ENCODE measurements at regions not wholly inside any gene's neighbourhood (a gene's known extent, or its start where the extent isn't known, plus 50 kb on each side); places are given as distances from the start of the nearest gene placed in this dataset.
"Not testable (repeated sequence)": the region's sequence is repeated elsewhere in the genome, so short reads cannot be mapped to it uniquely, and the experiment has no call there.

GRCh38 chr2:57397550-57398360, 648.9 kb upstream of the VRK2 start:
- WGBS, 3 donors, result 79 to 87% (median 86%) methylated on average over 20 of the region's 20 CpGs
- H3K9me3 ChIP-seq (ENCODE audit: control insufficient read depth in 2 of 2, insufficient read depth in 1 of 2, low read depth in 1 of 2, low read length in 1 of 2), result peaks cover 2 to 6% of the 10 kb centered on the region in 2 donors
- no peaks in the 10 kb centered on the region for H3K4me1 ChIP-seq (ENCODE audit: control insufficient read depth in 3 of 3, insufficient read depth in 2 of 3, low read depth in 1 of 3, low read length in 2 of 3)
- H3K4me3 ChIP-seq (ENCODE audit: low read depth in 1 of 3, low read length in 3 of 3), result no peak overlapping the region
- no peak overlapping the region for H3K27ac ChIP-seq (ENCODE audit: low read depth in 1 of 3, low read length in 2 of 3)
- DNase-seq (no peak), FAIRE-seq (no peak)
- no peaks in the 10 kb centered on the region for H3K36me3 ChIP-seq (ENCODE audit: control insufficient read depth in 3 of 3, insufficient read depth in 2 of 3, low read depth in 1 of 3, low read length in 3 of 3)
- H3K27me3 ChIP-seq (ENCODE audit: control insufficient read depth in 3 of 3, insufficient read depth in 3 of 3, low read length in 3 of 3), result no peaks in the 10 kb centered on the region

DNA sequence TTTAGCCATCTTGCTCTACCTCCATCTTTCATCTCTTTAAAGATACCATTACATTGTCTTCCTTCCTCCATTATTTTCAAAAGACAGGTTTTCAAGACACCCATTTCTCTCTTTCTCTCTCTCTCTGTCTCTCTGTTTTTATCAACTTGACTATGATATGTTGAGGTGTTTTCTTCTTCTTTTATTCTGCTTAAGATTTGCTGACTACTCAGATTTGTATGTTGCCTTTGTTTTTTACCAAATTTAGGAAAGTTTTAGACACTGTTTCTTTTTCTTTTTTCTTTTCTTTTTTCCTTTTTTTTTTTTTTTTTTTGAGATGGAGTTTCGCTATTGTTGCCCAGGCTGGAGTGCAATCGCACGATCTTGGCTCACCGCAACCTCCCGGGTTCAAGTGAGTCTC, 647.5 kb upstream of the VRK2 start:
- Histone ChIP-seq H3K36me3 (ENCODE audit: control insufficient read depth in 3 of 3, insufficient read depth in 2 of 3, low read depth in 1 of 3, low read length in 3 of 3) (no peaks in the 10 kb centered on the region), H3K4me1 (ENCODE audit: control insufficient read depth in 3 of 3, insufficient read depth in 2 of 3, low read depth in 1 of 3, low read length in 2 of 3) (no peaks in the 10 kb centered on the region), H3K27ac (ENCODE audit: low read depth in 1 of 3, low read length in 2 of 3) (no peak overlapping the region), H3K27me3 (ENCODE audit: control insufficient read depth in 3 of 3, insufficient read depth in 3 of 3, low read length in 3 of 3) (no peaks in the 10 kb centered on the region), H3K9me3 (ENCODE audit: control insufficient read depth in 2 of 2, insufficient read depth in 1 of 2, low read depth in 1 of 2, low read length in 1 of 2) (peaks cover 2 to 6% of the 10 kb centered on the region in 2 donors), H3K4me3 (ENCODE audit: low read depth in 1 of 3, low read length in 3 of 3) (no peak overlapping the region)
- FAIRE-seq (no peak), DNase-seq (no peak)
- WGBS, 3 donors, result 81 to 95% (median 94%) methylated on average over 5 of the region's 5 CpGs

DNA sequence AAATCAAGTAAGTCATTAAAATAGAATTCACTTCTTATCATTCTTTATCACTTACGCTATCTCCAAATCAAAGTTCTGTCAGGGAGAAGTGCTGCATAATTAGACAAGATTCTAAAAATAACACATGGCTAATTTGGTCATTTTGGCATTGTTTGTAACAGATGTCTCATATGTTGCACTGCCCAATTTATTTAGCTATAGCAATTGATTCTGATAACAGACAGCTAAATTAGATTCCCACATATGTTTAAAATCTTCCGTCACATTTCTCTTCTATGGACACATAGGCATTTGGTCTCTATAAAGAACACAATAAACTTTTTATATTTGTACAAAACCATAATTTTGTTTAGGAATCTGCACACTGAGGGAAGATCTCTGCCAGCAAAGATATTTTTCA, 644.5 kb upstream of the VRK2 start:
- DNase-seq, result no peak
- H3K36me3 ChIP-seq (ENCODE audit: control insufficient read depth in 3 of 3, insufficient read depth in 2 of 3, low read depth in 1 of 3, low read length in 3 of 3), result no peaks in the 10 kb centered on the region
- no peak overlapping the region for H3K27ac ChIP-seq (ENCODE audit: low read depth in 1 of 3, low read length in 2 of 3)
- H3K27me3 ChIP-seq (ENCODE audit: control insufficient read depth in 3 of 3, insufficient read depth in 3 of 3, low read length in 3 of 3), result no peaks in the 10 kb centered on the region
- no peak for FAIRE-seq
- peaks cover 0 to 2% of the 10 kb centered on the region in 2 donors for H3K9me3 ChIP-seq (ENCODE audit: control insufficient read depth in 2 of 2, insufficient read depth in 1 of 2, low read depth in 1 of 2, low read length in 1 of 2)
- 75 to 90% (median 89%) methylated on average over 2 of the region's 2 CpGs for WGBS, 3 donors
- H3K4me1 ChIP-seq (ENCODE audit: control insufficient read depth in 3 of 3, insufficient read depth in 2 of 3, low read depth in 1 of 3, low read length in 2 of 3), result no peaks in the 10 kb centered on the region
- H3K4me3 ChIP-seq (ENCODE audit: low read depth in 1 of 3, low read length in 3 of 3), result no peak overlapping the region

DNA sequence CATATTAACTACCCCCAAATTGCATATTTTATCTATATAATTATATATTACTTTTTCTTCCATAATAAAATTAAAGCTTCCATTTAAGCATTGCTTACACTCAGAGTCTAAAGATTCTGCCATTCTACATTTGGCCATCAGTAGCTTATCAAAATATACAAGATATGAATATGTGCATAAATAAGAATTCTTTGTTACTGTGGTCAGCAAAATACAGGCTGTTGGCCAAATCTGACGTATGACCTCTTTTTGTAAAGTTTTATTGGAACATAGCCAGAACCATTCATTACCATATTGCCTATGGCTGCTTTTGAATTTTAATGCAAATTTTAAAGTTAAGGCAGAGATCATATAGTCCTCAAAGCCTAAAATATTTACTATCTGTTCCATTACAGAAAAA, 643.9 kb upstream of the VRK2 start:
- Histone ChIP-seq H3K36me3 (ENCODE audit: control insufficient read depth in 3 of 3, insufficient read depth in 2 of 3, low read depth in 1 of 3, low read length in 3 of 3) (no peaks in the 10 kb centered on the region), H3K4me3 (ENCODE audit: low read depth in 1 of 3, low read length in 3 of 3) (no peak overlapping the region), H3K27ac (ENCODE audit: low read depth in 1 of 3, low read length in 2 of 3) (no peak overlapping the region), H3K27me3 (ENCODE audit: control insufficient read depth in 3 of 3, insufficient read depth in 3 of 3, low read length in 3 of 3) (no peaks in the 10 kb centered on the region), H3K9me3 (ENCODE audit: control insufficient read depth in 2 of 2, insufficient read depth in 1 of 2, low read depth in 1 of 2, low read length in 1 of 2) (peaks cover 0 to 2% of the 10 kb centered on the region in 2 donors), H3K4me1 (ENCODE audit: control insufficient read depth in 3 of 3, insufficient read depth in 2 of 3, low read depth in 1 of 3, low read length in 2 of 3) (no peaks in the 10 kb centered on the region)
- 49 to 82% (median 69%) methylated on average over 1 of the region's 1 CpG for WGBS, 3 donors
- FAIRE-seq, result no peak
- no peak for DNase-seq

GRCh38 chr2:57407772-57408201, 638.8 kb upstream of the VRK2 start:
- no peak for FAIRE-seq

DNA sequence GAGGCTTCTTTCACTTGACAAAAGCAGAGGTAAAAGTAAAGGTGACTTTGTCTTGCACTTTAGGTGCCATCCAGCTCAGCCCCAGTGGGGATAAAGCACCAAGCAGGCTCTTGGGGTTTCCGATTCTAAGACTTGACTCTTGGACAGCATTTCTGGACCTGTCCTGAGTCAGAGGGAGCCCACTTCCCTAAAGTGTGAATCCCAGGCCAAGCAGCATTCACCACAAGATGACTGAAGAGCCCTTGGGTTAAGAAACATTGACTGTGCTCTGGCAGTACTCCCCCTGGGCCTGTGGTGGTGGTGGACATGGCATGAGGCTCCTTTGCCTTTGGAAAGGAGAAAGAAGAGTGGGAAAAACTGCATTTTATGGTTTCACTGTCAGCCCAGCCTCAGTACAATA, 638.0 kb upstream of the VRK2 start:
- no peaks in the 10 kb centered on the region for H3K27me3 ChIP-seq (ENCODE audit: control insufficient read depth in 3 of 3, insufficient read depth in 3 of 3, low read length in 3 of 3)
- no peak overlapping the region for H3K27ac ChIP-seq (ENCODE audit: low read depth in 1 of 3, low read length in 2 of 3)
- WGBS, 3 donors, result 86 to 96% (median 86%) methylated on average over 1 of the region's 1 CpG
- no peaks in the 10 kb centered on the region for H3K4me1 ChIP-seq (ENCODE audit: control insufficient read depth in 3 of 3, insufficient read depth in 2 of 3, low read depth in 1 of 3, low read length in 2 of 3)
- FAIRE-seq, result no peak
- no peak overlapping the region for H3K4me3 ChIP-seq (ENCODE audit: low read depth in 1 of 3, low read length in 3 of 3)
- no peaks in the 10 kb centered on the region for H3K9me3 ChIP-seq (ENCODE audit: control insufficient read depth in 2 of 2, insufficient read depth in 1 of 2, low read depth in 1 of 2, low read length in 1 of 2)
- no peaks in the 10 kb centered on the region for H3K36me3 ChIP-seq (ENCODE audit: control insufficient read depth in 3 of 3, insufficient read depth in 2 of 3, low read depth in 1 of 3, low read length in 3 of 3)
- no peak for DNase-seq

More at GRCh38 chr2:57407772-57408201, 638.8 kb upstream of the VRK2 start:
- Histone ChIP-seq H3K4me3 (ENCODE audit: low read depth in 1 of 3, low read length in 3 of 3) (no peak overlapping the region), H3K9me3 (ENCODE audit: control insufficient read depth in 2 of 2, insufficient read depth in 1 of 2, low read depth in 1 of 2, low read length in 1 of 2) (no peaks in the 10 kb centered on the region), H3K36me3 (ENCODE audit: control insufficient read depth in 3 of 3, insufficient read depth in 2 of 3, low read depth in 1 of 3, low read length in 3 of 3) (no peaks in the 10 kb centered on the region), H3K27me3 (ENCODE audit: control insufficient read depth in 3 of 3, insufficient read depth in 3 of 3, low read length in 3 of 3) (no peaks in the 10 kb centered on the region), H3K4me1 (ENCODE audit: control insufficient read depth in 3 of 3, insufficient read depth in 2 of 3, low read depth in 1 of 3, low read length in 2 of 3) (no peaks in the 10 kb centered on the region), H3K27ac (ENCODE audit: low read depth in 1 of 3, low read length in 2 of 3) (no peak overlapping the region)
- DNase-seq, result no peak
- WGBS, 3 donors, result 47 to 70% (median 68%) methylated on average over 1 of the region's 1 CpG

GRCh38 chr2:57417007-57417406, 629.6 kb upstream of the VRK2 start:
- 59 to 69% (median 66%) methylated on average over 4 of the region's 4 CpGs for WGBS, 3 donors
- Histone ChIP-seq H3K27me3 (ENCODE audit: control insufficient read depth in 3 of 3, insufficient read depth in 3 of 3, low read length in 3 of 3) (no peaks in the 10 kb centered on the region), H3K36me3 (ENCODE audit: control insufficient read depth in 3 of 3, insufficient read depth in 2 of 3, low read depth in 1 of 3, low read length in 3 of 3) (no peaks in the 10 kb centered on the region), H3K4me3 (ENCODE audit: low read depth in 1 of 3, low read length in 3 of 3) (no peak overlapping the region), H3K4me1 (ENCODE audit: control insufficient read depth in 3 of 3, insufficient read depth in 2 of 3, low read depth in 1 of 3, low read length in 2 of 3) (no peaks in the 10 kb centered on the region), H3K9me3 (ENCODE audit: control insufficient read depth in 2 of 2, insufficient read depth in 1 of 2, low read depth in 1 of 2, low read length in 1 of 2) (peaks cover 0 to 2% of the 10 kb centered on the region in 2 donors), H3K27ac (ENCODE audit: low read depth in 1 of 3, low read length in 2 of 3) (no peak overlapping the region)
- DNase-seq (no peak), FAIRE-seq (no peak)

GRCh38 chr2:57418859-57419346, 627.7 kb upstream of the VRK2 start:
- not testable (repeated sequence) for DNase-seq; H3K4me1 ChIP-seq (ENCODE audit: control insufficient read depth in 3 of 3, insufficient read depth in 2 of 3, low read depth in 1 of 3, low read length in 2 of 3); H3K9me3 ChIP-seq (ENCODE audit: control insufficient read depth in 2 of 2, insufficient read depth in 1 of 2, low read depth in 1 of 2, low read length in 1 of 2); H3K4me3 ChIP-seq (ENCODE audit: low read depth in 1 of 3, low read length in 3 of 3); FAIRE-seq; H3K36me3 ChIP-seq (ENCODE audit: control insufficient read depth in 3 of 3, insufficient read depth in 2 of 3, low read depth in 1 of 3, low read length in 3 of 3); H3K27ac ChIP-seq (ENCODE audit: low read depth in 1 of 3, low read length in 2 of 3); H3K27me3 ChIP-seq (ENCODE audit: control insufficient read depth in 3 of 3, insufficient read depth in 3 of 3, low read length in 3 of 3)
- 71 to 80% (median 75%) methylated on average over 14 of the region's 14 CpGs for WGBS, 3 donors

DNA sequence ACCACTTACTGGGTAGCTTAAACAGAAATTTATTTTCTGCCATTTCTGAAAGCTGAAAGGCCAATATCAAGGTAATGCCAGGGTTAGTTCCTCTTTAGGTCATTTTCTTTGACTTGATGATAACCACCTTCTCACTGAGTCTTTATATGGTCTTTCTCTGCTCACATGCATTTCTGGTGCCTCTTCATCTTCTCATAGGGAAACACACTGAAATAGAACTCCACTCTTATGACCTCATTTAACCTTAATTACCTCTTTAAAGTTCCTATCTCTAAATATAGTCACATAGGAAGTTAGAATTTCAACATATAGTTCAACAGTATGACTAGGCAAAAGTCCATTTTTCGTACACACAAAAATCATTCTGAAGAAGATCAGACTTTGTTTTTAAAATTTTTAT, 616.8 kb upstream of the VRK2 start:
- no peaks in the 10 kb centered on the region for H3K36me3 ChIP-seq (ENCODE audit: control insufficient read depth in 3 of 3, insufficient read depth in 2 of 3, low read depth in 1 of 3, low read length in 3 of 3)
- 34 to 59% (median 48%) methylated on average over 1 of the region's 1 CpG for WGBS, 3 donors
- FAIRE-seq (no peak), DNase-seq (no peak)
- no peaks in the 10 kb centered on the region for H3K27me3 ChIP-seq (ENCODE audit: control insufficient read depth in 3 of 3, insufficient read depth in 3 of 3, low read length in 3 of 3)
- no peaks in the 10 kb centered on the region for H3K9me3 ChIP-seq (ENCODE audit: control insufficient read depth in 2 of 2, insufficient read depth in 1 of 2, low read depth in 1 of 2, low read length in 1 of 2)
- no peaks in the 10 kb centered on the region for H3K4me1 ChIP-seq (ENCODE audit: control insufficient read depth in 3 of 3, insufficient read depth in 2 of 3, low read depth in 1 of 3, low read length in 2 of 3)
- no peak overlapping the region for H3K4me3 ChIP-seq (ENCODE audit: low read depth in 1 of 3, low read length in 3 of 3)
- no peak overlapping the region for H3K27ac ChIP-seq (ENCODE audit: low read depth in 1 of 3, low read length in 2 of 3)
